SK-N-MC (cell line): ENCODE measurements at regions not wholly inside any gene's neighbourhood (a gene's known extent, or its start where the extent isn't known, plus 50 kb on each side); places are given as distances from the start of the nearest gene placed in this dataset.

ENCODE experiments used
- EZH2 ChIP-seq: fragments of 200-600 bp; sonication (generic); IDR thresholded peaks from one replicate; pipeline ENCODE4 v1.6.1; 2017; ENCODE audit warnings: antibody characterized with exemption
- POLR2AphosphoS5 ChIP-seq: IDR thresholded peaks from 2 replicates; pipeline ENCODE4 v1.6.1; 2012; ENCODE audit warnings: mild to moderate bottlenecking, low read depth, low read length, borderline replicate concordance

- no peak for TF ChIP-seq POLR2AphosphoS5
- TF ChIP-seq EZH2 = no peak
Observed at GRCh38 chr16:7849841-7850240, 517.2 kb downstream of the RBFOX1 start.
